Stomach (tissue), 8 donors: ENCODE measurements at regions not wholly inside any gene's neighbourhood (a gene's known extent, or its start where the extent isn't known, plus 50 kb on each side); places are given as distances from the start of the nearest gene placed in this dataset.

ENCODE experiments used
- DNase-seq, 2 donors: peaks; one replicate each; pipeline versions ENCODE4 v3.0.0 to v3.0.0-alpha.2; 2013 to 2019
- H3K27ac ChIP-seq, 5 donors: fragments of 200-600 bp in 4 of 5; sonication (generic) in 4 of 5; one replicate each; pipeline ENCODE4 v1.5.1; 2013 to 2019; ENCODE audit warnings: mild to moderate bottlenecking in 1 of 5, moderate library complexity in 1 of 5
- H3K27me3 ChIP-seq, 3 donors: fragments of 200-600 bp; sonication (generic); one replicate each; pipeline ENCODE4 v1.5.1; 2017 to 2019; ENCODE audit warnings: mixed run types in 1 of 3
- H3K36me3 ChIP-seq, 4 donors: fragments of 200-600 bp; sonication (generic); 1 replicate in 3 of 4; 2 replicates in 1 of 4; pipeline ENCODE4 v1.5.1; 2016 to 2019
- H3K4me1 ChIP-seq, 4 donors: fragments of 200-600 bp; sonication (generic); one replicate each; pipeline ENCODE4 v1.5.1; 2016 to 2019
- H3K4me3 ChIP-seq, 4 donors: fragments of 200-600 bp; sonication (generic) in 3 of 4; one replicate each; pipeline ENCODE4 v1.5.1; 2016 to 2019; ENCODE audit warnings: mild to moderate bottlenecking in 1 of 4
- H3K9me3 ChIP-seq, 4 donors: fragments of 200-600 bp; sonication (generic); one replicate each; pipeline ENCODE4 v1.5.1; 2016 to 2019
- CTCF ChIP-seq, 7 experiments: fragments of 450-650 bp in 4 of 7; fragments of 200-600 bp in 3 of 7; sonication (generic) in 3 of 7; IDR thresholded peaks; one replicate each; pipeline ENCODE4 v1.5.1; 2016 to 2019; ENCODE audit warnings: antibody characterized with exemption in 7 of 7, control low read depth in 2 of 7, mild to moderate bottlenecking in 1 of 7
- EP300 ChIP-seq: sonication (generic); formaldehyde crosslinking; IDR thresholded peaks from one replicate; pipeline ENCODE4 v1.6.1; 2017; ENCODE audit warnings: antibody characterized with exemption
- POLR2A ChIP-seq, 4 donors: fragments of 450-650 bp; IDR thresholded peaks; one replicate each; pipeline ENCODE4 v1.6.1; 2016; ENCODE audit warnings: antibody characterized with exemption in 4 of 4, control low read depth in 2 of 4, mild to moderate bottlenecking in 1 of 4, moderate library complexity in 1 of 4
- POLR2AphosphoS5 ChIP-seq, 3 donors: sonication (generic); formaldehyde crosslinking; IDR thresholded peaks; one replicate each; pipeline ENCODE4 v1.6.1; 2016; ENCODE audit warnings: antibody characterized with exemption in 3 of 3
- WGBS, 5 donors: extraction: QIAGEN DNeasy Blood & Tissue Kit in 3 of 5; methylation state at CpG; one replicate each; pipeline versions ENCODE4 v1.1.5 to v1.1.7; 2013 to 2018; 5-methylcytosine and 5-hydroxymethylcytosine counted together
- intact Hi-C: fragments of 100-400 bp; cut with DNase I; formaldehyde crosslinking; loops from one replicate; pipeline ENCODE4 v1.15.1; 2023; ENCODE audit warnings: low total_unique reads
- donor health status: healthy with polysubstance abuse.
- donor health status: Bipolar disorder and iron deficiency.
- donor health status: healthy.

- Histone ChIP-seq H3K4me1 (peaks cover 0 to 41% (median 15%) of the 10 kb centered on the region in 4 donors), H3K4me3 (no peak overlapping the region), H3K27ac (peak overlapping the region in 2 of 5 donors; percentile 74 to 75), H3K36me3 (no peaks in the 10 kb centered on the region), H3K27me3 (no peaks in the 10 kb centered on the region), H3K9me3 (peaks cover 0 to 35% (median 10%) of the 10 kb centered on the region in 4 donors)
- no peak for TF ChIP-seq POLR2AphosphoS5 (IDR thresholded peaks at IDR 0.05)
- WGBS, 5 donors = 68 to 79% (median 71%) methylated on average over 8 of the region's 8 CpGs
- DNase-seq = no peak
- intact Hi-C loops = no loop called here
These were observed 74.8 kb upstream of the SIRPA start for GRCh38 chr20:1820138-1821079.

DNA sequence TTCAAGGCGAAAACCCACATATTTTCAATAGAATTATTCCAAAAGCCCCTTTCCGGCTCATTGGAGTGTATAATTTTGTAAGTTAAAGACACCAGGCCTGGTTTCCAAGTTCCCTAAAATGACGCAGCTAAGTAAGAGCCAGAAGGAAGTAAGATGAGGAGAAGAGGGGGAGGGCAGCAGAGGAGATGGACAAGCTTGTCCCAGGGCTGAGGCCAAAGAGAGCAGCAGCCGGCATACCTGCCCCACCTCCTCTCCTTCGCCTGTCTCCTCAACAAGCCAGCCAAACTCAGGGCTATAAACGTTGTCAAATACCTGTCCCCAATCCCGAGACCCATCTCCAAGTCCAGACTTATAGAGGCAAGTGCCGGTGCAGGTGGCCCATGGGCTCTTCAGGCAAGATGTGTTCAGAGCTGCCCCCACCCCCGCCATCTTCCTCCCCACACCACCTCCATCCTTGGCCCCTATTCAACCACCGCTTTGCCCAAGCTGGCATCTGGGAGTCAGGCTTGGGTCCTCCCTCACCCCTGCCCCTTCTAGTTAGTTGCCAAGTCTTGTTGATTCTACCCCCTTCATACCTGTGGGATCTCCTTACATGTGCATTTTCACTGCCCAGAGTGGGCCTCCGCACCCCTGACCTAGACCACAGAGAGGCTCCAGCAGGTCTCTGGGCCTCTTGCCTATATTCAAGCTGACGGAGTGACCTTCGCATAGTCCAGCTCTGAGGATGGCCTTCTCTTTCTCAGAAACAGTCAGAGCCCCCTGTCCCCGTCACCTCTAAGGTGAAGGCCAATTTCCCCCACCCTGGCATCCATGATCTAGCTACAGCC, 75.7 kb upstream of the SIRPA start:
- H3K27ac ChIP-seq = peak overlapping the region in 2 of 5 donors; percentile 74 to 75
- no peaks in the 10 kb centered on the region for H3K27me3 ChIP-seq
- H3K36me3 ChIP-seq = no peaks in the 10 kb centered on the region
- H3K4me1 ChIP-seq = peaks cover 0 to 42% (median 16%) of the 10 kb centered on the region in 4 donors
- DNase-seq = no peak
- intact Hi-C loops = no loop called here
- TF ChIP-seq CTCF (IDR thresholded peaks at IDR 0.05) = no peak
- no peak for TF ChIP-seq POLR2AphosphoS5 (IDR thresholded peaks at IDR 0.05)
- no peak for TF ChIP-seq POLR2A (IDR thresholded peaks at IDR 0.05)
- no peak for TF ChIP-seq EP300
- peaks cover 0 to 35% (median 10%) of the 10 kb centered on the region in 4 donors for H3K9me3 ChIP-seq
- 76 to 80% (median 79%) methylated on average over 14 of the region's 14 CpGs for WGBS, 5 donors
- no peak overlapping the region for H3K4me3 ChIP-seq

DNA sequence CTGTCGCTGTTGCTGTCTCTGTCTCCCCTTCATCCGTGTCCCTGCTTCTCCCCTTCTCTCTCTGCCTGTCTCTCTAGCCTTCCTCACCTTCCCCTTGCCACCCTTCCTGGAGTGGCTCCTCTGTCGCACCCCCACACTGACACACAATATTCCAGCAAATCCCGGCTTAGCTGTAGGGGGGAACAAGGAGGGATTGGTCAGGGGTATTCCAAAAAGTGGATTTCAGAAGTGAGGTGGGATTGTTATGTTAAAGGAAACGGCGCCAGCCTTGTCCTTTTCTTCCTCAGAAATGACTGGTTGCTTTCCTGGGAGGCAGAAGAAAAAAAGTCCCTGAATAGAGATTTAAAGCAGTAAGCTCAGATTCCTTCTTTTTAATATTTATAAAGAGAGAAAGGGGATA, 76.3 kb upstream of the SIRPA start:
- Histone ChIP-seq H3K4me3 (no peak overlapping the region), H3K9me3 (peaks cover 0 to 31% (median 10%) of the 10 kb centered on the region in 4 donors), H3K27ac (peak overlapping the region in 4 of 5 donors; percentile 9 to 75 (median 50)), H3K36me3 (no peaks in the 10 kb centered on the region), H3K4me1 (peaks cover 0 to 42% (median 18%) of the 10 kb centered on the region in 4 donors), H3K27me3 (no peaks in the 10 kb centered on the region)
- intact Hi-C loops = no loop called here
- no peak for DNase-seq
- 48 to 65% (median 55%) methylated on average over 6 of the region's 6 CpGs for WGBS, 5 donors
- TF ChIP-seq EP300 (no peak), POLR2A (IDR thresholded peaks at IDR 0.05) (no peak), CTCF (IDR thresholded peaks at IDR 0.05) (no peak), POLR2AphosphoS5 (IDR thresholded peaks at IDR 0.05) (no peak)

GRCh38 chr20:1818247-1818840, 76.9 kb upstream of the SIRPA start:
- Histone ChIP-seq H3K4me1 (peaks cover 0 to 48% (median 22%) of the 10 kb centered on the region in 4 donors), H3K4me3 (no peak overlapping the region), H3K9me3 (peaks cover 0 to 25% (median 9%) of the 10 kb centered on the region in 4 donors), H3K36me3 (no peaks in the 10 kb centered on the region), H3K27me3 (no peaks in the 10 kb centered on the region), H3K27ac (peak overlapping the region in 4 of 5 donors; percentile 9 to 75 (median 50))
- DNase-seq = no peak
- WGBS, 5 donors = 28 to 71% (median 56%) methylated on average over 1 of the region's 1 CpG
- TF ChIP-seq EP300 (no peak), CTCF (IDR thresholded peaks at IDR 0.05) (no peak), POLR2AphosphoS5 (IDR thresholded peaks at IDR 0.05) (no peak), POLR2A (IDR thresholded peaks at IDR 0.05) (no peak)
- intact Hi-C loops = no loop called here
